Mucosa of descending colon (tissue), 3 donors: ENCODE measurements at regions not wholly inside any gene's neighbourhood (a gene's known extent, or its start where the extent isn't known, plus 50 kb on each side); places are given as distances from the start of the nearest gene placed in this dataset.

Experiments used
- ATAC-seq: fragments of 200-7000 bp; cut with Tn5 transposase; one replicate; pipeline ENCODE4 v1.9.1; 2020; ENCODE audit warnings: mild to moderate bottlenecking, moderate library complexity
- DNase-seq, 3 donors: peaks; one replicate each; pipeline ENCODE4 v3.0.0-alpha.2; 2020
- H3K36me3 ChIP-seq: fragments of 200-600 bp; one replicate; pipeline ENCODE4 v1.8.0; 2021; ENCODE audit warnings: low read depth, mild to moderate bottlenecking
- H3K4me1 ChIP-seq: fragments of 200-600 bp; one replicate; pipeline ENCODE4 v1.8.0; 2021; ENCODE audit warnings: low read depth, mild to moderate bottlenecking
- H3K4me3 ChIP-seq: fragments of 200-600 bp; one replicate; pipeline ENCODE4 v1.8.0; 2021; ENCODE audit warnings: mild to moderate bottlenecking
- H3K9me3 ChIP-seq: fragments of 200-600 bp; one replicate; pipeline ENCODE4 v1.8.0; 2021; ENCODE audit warnings: mild to moderate bottlenecking
- intact Hi-C, 2 donors: fragments of 100-400 bp; cut with DNase I in 1 of 2; cut with micrococcal nuclease in 1 of 2; formaldehyde crosslinking; loops; one replicate each; pipeline versions ENCODE4 v1.11.0 to v1.11.1; 2022; cut with DNase I, micrococcal nuclease
- TF ChIP-seq, protein P1 (sequence below): fragments of 200-600 bp; IDR thresholded peaks from one replicate; pipeline ENCODE4 v1.8.0; 2022; ENCODE audit warnings: antibody characterized with exemption, mild to moderate bottlenecking
- donor health status: DM: no; HTN: no; CAD: no; lungs with moderate emphysema.
- donor health status: DM: no; HTN: no; CAD: no.
- donor health status: DM: no; HTN: yes; CAD: no.

DNA sequence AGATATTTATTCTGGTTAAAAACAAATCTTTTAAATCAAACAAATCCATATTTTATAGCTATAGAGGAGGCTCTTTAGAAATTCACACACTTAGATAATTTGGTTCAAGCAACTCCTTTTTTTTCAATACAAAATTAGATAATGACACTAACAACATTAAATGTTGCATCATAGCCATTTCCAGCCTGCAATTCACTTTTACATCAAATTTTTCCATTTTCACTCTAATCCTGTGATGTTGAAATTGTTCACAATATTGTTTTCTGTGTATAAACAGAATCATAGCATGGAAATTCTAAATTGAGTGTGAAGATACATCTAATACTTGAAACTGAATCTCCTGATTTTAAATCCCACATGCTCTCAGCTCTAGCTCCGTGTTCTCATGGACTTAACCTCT is 482.6 kb downstream of the INHBA start:
- no peaks in the 10 kb centered on the region for H3K4me1 ChIP-seq
- no peak overlapping the region for H3K4me3 ChIP-seq
- no peaks in the 10 kb centered on the region for H3K36me3 ChIP-seq
- ATAC-seq (no peak), DNase-seq (no peak)
- intact Hi-C loops: no loop called here
- TF ChIP-seq, protein P1, sequence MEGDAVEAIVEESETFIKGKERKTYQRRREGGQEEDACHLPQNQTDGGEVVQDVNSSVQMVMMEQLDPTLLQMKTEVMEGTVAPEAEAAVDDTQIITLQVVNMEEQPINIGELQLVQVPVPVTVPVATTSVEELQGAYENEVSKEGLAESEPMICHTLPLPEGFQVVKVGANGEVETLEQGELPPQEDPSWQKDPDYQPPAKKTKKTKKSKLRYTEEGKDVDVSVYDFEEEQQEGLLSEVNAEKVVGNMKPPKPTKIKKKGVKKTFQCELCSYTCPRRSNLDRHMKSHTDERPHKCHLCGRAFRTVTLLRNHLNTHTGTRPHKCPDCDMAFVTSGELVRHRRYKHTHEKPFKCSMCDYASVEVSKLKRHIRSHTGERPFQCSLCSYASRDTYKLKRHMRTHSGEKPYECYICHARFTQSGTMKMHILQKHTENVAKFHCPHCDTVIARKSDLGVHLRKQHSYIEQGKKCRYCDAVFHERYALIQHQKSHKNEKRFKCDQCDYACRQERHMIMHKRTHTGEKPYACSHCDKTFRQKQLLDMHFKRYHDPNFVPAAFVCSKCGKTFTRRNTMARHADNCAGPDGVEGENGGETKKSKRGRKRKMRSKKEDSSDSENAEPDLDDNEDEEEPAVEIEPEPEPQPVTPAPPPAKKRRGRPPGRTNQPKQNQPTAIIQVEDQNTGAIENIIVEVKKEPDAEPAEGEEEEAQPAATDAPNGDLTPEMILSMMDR: no peak
- no peaks in the 10 kb centered on the region for H3K9me3 ChIP-seq

DNA sequence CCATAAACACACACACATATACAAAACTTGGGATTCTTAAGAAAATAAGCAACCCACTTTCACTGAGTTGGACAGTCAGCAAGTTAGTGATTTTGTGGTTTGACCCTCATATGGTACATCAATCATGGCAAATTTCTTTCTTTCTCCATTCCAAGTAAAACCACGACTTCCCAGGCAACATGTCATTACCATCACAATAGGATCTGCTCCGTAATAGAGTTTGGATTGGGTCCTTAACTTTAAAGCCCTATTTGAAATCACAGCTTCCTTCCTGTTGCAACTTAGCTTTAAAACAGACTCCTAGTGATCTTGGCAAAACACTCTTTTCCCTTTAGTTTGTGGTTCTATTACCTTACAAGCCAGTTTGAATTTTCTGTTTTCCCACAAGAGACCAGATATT is 483.6 kb downstream of the INHBA start:
- no peaks in the 10 kb centered on the region for H3K36me3 ChIP-seq
- no peaks in the 10 kb centered on the region for H3K4me1 ChIP-seq
- H3K9me3 ChIP-seq: no peaks in the 10 kb centered on the region
- intact Hi-C loops: no loop called here
- H3K4me3 ChIP-seq: no peak overlapping the region
- ATAC-seq (no peak), DNase-seq (no peak)
- TF ChIP-seq, protein P1: no peak

DNA sequence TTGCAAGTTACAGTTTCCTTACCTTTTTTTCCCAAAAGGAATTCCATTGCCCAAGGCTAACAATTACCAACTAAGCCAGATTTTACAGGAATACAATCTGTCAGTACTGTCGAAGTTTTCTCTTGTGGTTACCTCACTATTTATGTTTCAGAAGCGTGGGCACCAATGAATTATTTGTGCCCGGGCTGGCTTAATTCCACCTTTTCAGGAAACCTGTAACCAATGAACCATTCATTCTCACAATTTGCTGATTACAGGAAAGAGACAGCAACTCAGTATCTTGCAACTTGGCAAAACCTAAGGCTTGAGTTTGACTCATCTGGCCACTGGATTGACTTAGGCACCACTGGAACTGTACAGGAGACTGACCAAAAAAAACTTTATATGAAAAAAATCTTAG is 485.6 kb downstream of the INHBA start:
- intact Hi-C loops: no loop called here
- no peaks in the 10 kb centered on the region for H3K36me3 ChIP-seq
- no peak for DNase-seq
- H3K4me3 ChIP-seq: no peak overlapping the region
- no peak for ATAC-seq
- TF ChIP-seq, protein P1: no peak
- no peaks in the 10 kb centered on the region for H3K9me3 ChIP-seq
- H3K4me1 ChIP-seq: no peaks in the 10 kb centered on the region

DNA sequence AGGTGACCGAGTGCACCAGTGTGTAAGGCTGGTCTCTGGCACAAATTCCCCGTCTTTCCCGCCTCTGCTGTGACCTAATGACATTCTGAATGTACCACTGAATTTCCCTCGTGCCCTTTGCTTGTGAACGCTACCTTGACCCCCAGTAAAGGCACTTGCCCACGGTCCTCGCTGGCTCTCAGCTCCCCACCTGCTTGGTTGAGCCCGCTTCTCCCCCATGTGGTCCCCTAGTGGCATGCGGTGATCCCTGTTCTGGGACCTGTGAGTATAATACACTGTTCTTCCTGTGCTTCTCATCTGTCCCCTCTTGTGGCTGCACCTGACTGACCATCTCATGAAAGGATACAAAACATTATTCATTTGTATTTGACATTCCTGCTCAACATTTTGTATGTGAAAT is 495.7 kb downstream of the INHBA start:
- H3K9me3 ChIP-seq: no peaks in the 10 kb centered on the region
- ATAC-seq (no peak), DNase-seq (no peak)
- no peaks in the 10 kb centered on the region for H3K36me3 ChIP-seq
- TF ChIP-seq, protein P1: no peak
- intact Hi-C loops: no loop called here
- H3K4me3 ChIP-seq: no peak overlapping the region
- no peaks in the 10 kb centered on the region for H3K4me1 ChIP-seq

DNA sequence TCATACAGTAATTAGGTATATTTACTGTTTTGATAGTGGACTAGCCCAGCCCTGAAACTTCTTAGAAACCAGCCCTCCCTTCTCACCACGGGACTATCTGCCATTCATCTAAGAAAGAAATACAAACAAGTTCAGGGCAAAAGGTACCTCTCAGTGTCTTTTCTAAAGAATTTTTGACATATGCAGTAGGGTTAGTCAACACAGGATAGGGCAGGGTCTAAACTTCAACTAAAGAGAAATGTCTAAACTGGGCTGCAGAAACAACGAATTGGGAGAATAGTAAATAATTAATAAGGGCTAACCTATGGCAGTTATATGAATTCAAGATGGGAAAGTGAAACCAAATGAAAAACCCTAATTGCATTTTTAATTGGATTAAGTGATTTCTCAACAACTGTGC is 496.6 kb downstream of the INHBA start:
- no peak overlapping the region for H3K4me3 ChIP-seq
- no peaks in the 10 kb centered on the region for H3K9me3 ChIP-seq
- TF ChIP-seq, protein P1: no peak
- intact Hi-C loops: no loop called here
- H3K36me3 ChIP-seq: no peaks in the 10 kb centered on the region
- DNase-seq (no peak), ATAC-seq (no peak)
- no peaks in the 10 kb centered on the region for H3K4me1 ChIP-seq

DNA sequence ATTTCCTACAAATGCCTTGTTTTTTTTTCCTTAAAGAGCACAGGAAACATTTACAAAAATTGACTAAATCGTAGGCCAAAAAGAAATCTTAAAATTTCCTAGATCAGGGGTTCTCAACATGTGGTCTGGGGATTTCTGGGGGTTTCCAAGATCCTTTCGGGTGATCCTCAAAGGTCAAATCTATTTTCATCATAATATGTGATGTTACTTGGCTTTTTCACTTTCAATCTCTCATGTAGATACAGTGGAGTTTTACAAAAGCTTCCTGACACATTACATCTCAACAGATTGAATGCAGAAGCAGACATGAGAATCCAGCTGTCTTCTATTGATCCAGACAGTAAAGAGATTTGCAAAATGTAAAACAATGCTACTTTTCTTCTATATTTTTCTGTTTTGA is 497.3 kb downstream of the INHBA start:
- TF ChIP-seq, protein P1: no peak
- Histone ChIP-seq H3K4me3 (no peak overlapping the region), H3K4me1 (no peaks in the 10 kb centered on the region), H3K9me3 (no peaks in the 10 kb centered on the region), H3K36me3 (no peaks in the 10 kb centered on the region)
- intact Hi-C loops: no loop called here
- ATAC-seq (no peak), DNase-seq (no peak)
